GM12864 (cell line): ENCODE measurements at regions not wholly inside any gene's neighbourhood (a gene's known extent, or its start where the extent isn't known, plus 50 kb on each side); places are given as distances from the start of the nearest gene placed in this dataset.
"Not testable (repeated sequence)": the region's sequence is repeated elsewhere in the genome, so short reads cannot be mapped to it uniquely, and the experiment has no call there.

Experiments
- DNase-seq: peaks from one replicate; pipeline ENCODE4 v3.0.0-alpha.2; 2011; ENCODE audit warnings: low read depth
- H3K4me3 ChIP-seq: 2 replicates; pipeline ENCODE4 v1.5.1; 2011; ENCODE audit warnings: mild to moderate bottlenecking, low read depth, low read length, control low read depth
- CTCF ChIP-seq: IDR thresholded peaks from 2 replicates; pipeline ENCODE4 v1.5.1; 2011; ENCODE audit warnings: low read depth, mild to moderate bottlenecking, moderate library complexity, low read length, control low read depth, inconsistent platforms; ENCODE audit errors: missing control alignments

GRCh38 chr7:156578978-156579430 lies 61.6 kb upstream of the RNF32 start:
- no peak for TF ChIP-seq CTCF
- no peak for DNase-seq
- no peak overlapping the region for H3K4me3 ChIP-seq

- no peak for TF ChIP-seq CTCF
These were observed 62.0 kb upstream of the RNF32 start for GRCh38 chr7:156578578-156578940.

GRCh38 chr7:156577645-156578577 lies 62.7 kb upstream of the RNF32 start:
- no peak for TF ChIP-seq CTCF

More at GRCh38 chr7:156578578-156578940, 62.0 kb upstream of the RNF32 start:
- no peak for DNase-seq
- H3K4me3 ChIP-seq, result no peak overlapping the region

DNA sequence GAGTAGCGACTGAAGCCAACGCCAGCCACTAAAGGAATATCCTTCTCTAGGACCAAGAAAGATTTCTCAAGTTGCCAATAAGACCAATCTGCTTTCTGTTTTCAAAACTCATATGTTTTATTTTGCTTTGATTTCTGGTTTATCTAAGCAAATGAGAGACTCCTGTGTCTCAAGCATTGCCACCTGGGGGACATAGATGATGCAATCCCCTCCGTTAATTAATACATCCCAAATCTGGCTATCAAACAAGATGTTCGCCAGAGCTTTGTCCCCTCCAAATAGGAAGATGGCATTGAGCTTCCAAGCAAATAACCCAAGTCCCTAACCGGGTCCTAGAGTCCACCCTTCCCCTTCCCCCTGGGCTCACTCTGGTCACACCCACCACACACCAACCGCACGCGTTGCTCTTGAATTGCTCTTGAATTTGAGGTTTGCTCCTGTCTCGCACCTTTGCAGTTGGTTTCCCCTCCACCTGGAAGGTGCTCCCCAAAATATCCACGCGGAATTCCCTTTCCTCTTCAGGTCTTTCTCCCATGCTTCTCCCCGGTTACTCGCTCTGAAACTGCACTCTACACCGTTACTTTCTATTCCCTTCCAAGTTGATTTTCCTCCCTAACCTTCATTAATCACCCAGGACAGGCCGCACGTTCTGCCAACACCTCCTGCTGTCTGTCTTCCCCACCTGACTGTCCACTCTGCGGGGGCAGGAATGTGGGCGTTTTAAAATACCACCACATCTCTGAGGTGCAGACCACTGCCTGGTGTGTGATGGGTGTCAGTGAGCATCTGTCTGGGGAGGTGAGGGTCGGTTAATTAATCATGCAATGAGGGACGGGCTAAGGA lies 64.1 kb upstream of the RNF32 start:
- DNase-seq, result no peak
- no peak overlapping the region for H3K4me3 ChIP-seq
- TF ChIP-seq CTCF, result no peak

More at GRCh38 chr7:156577645-156578577, 62.7 kb upstream of the RNF32 start:
- no peak for DNase-seq
- H3K4me3 ChIP-seq, result no peak overlapping the region

- no peak for TF ChIP-seq CTCF
- H3K4me3 ChIP-seq, result no peak overlapping the region
- DNase-seq, result no peak
These were observed 72.3 kb upstream of the RNF32 start for GRCh38 chr7:156568258-156568657.

DNA sequence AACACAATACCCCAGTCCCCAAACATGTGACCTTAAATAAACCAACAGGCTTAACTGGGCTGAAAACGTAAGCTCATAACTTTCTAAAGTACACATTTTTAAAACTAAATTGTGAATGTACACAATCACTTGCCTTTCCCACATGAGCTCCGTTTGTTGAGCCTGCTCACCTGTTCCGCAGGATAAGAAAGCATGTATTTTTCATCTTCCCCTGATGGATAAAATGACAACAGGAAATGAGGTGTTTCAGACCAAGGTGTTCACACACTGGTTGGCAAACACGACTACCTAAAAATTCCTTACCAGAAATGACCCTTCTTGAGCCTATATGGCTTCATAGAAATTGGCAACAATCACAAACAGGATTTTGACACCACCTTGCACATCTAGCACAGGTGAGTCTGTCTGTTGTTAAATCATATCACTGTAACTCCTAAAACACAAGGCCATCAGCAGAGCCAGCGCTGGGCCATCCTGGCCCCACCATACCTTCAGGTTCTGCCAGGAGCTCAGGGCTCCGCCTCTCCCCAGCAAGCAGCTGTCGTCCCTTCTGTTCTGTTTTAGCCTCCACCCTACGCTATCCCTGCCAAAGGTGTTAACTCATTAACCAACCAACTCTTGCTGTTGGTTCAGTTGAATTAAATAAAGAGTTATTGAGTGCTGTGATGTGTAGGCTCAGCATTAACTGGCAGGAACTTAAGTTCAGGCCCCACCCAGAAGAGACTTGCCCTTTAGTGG lies 73.6 kb upstream of the RNF32 start:
- DNase-seq, result no peak
- TF ChIP-seq CTCF, result no peak
- H3K4me3 ChIP-seq, result no peak overlapping the region

DNA sequence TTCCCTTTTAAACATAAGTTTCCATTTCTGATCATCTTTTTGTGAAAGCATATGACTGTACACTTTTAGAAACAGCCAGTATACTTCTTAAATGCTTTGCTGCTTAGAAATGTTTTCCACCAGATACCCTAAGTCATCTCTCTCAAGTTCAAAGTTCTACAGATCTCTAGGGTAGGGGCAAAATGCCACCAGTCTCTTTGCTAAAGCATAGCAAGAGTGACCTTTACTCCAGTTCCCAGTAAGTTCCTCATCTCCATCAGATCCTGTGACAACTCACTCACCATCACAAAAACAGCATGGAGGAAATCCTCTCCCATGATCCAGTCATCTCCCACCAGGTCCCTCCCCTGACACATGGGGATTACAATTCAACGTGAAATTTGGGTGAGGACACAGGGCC lies 75.6 kb upstream of the RNF32 start:
- not testable (repeated sequence) for H3K4me3 ChIP-seq, DNase-seq
